GM18505 (cell line): ENCODE measurements at regions not wholly inside any gene's neighbourhood (a gene's known extent, or its start where the extent isn't known, plus 50 kb on each side); places are given as distances from the start of the nearest gene placed in this dataset.

Experiments
- ATAC-seq: cut with Tn5 transposase; IDR thresholded peaks from one replicate; pipeline ENCODE4 v1.9.1; 2021; ENCODE audit not compliant: unreplicated experiment
- POLR2A ChIP-seq: IDR thresholded peaks from 4 replicates; pipeline ENCODE4 v1.6.1; 2011; ENCODE audit warnings: borderline replicate concordance; ENCODE audit not compliant: insufficient read depth, insufficient read length; ENCODE audit errors: extremely low read depth

GRCh38 chr5:30041831-30042385, 1151.6 kb upstream of the CDH6 start:
- ATAC-seq = no peak
- TF ChIP-seq POLR2A = no peak

DNA sequence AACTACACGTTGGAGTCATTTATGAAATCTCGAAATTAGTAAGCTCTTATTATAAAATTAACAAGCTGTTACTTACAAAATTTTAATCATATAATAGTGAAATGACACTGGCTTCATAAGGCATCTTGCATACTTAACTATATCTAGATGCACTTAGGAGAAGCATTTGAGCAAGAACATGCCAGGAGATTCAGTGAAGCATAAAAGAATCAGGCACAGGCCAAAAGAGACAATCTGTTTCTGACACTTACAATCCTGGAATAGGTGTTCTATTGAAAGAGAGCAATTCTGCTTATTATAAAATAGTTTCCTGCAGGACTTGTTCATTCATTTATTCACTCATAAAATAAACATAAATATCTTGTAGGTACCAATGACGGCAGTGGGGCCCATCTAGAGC, 1152.2 kb upstream of the CDH6 start:
- ATAC-seq = no peak
- no peak for TF ChIP-seq POLR2A

DNA sequence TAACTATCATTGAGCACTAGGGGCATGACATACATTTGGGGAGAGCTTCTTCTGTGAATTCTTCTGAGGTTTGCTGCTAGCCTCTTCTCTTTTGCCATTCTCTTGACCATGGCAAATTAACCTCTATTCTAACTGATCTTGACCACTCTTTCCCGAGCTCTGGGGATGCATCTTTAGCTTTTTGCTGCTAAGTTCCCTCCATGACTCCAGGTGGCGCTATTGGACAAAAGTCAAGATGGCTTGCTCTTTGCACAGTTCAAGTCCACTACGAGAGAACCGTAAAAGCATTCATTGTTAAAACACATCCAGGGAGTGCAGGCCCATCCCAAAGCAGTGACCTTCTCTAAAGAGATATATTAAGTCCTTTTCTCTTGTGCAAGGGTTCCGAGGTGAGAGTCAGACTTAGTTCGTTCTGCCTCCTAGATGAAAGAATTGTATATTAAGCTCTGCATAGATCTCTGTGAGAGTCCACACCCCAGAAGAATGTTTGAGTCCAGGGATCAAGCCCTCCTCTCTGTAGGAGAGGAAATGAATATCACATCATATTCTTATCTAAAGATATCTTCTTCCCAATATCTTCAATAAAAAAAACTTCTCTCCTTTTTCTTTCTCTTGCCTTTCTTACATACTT, 1152.9 kb upstream of the CDH6 start:
- no peak for ATAC-seq

GRCh38 chr5:30039379-30039778, 1154.1 kb upstream of the CDH6 start:
- TF ChIP-seq POLR2A = no peak
- no peak for ATAC-seq

More for the DNA sequence above, 1152.9 kb upstream of the CDH6 start:
- no peak for TF ChIP-seq POLR2A

- ATAC-seq = no peak
- TF ChIP-seq POLR2A = no peak
Measured at GRCh38 chr5:30034870-30035269, 1158.6 kb upstream of the CDH6 start.

DNA sequence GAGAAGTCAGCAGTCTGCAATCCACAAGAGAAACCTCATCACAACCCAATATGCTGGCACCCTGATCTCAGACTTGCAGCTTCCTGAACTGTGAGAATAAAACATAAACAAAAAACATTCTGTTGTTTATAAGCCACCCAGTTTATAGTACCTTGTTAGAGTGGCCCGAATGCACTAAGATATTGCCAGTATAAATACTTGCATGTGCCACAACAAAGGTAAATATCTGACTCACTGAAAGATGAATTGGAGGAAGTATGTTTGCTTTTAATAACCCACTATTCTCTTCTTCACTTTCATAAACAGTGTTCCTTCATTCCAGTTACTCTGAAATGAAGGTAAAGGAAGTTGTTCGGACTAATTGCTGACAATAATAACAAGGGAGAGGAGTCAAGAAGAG, 1163.4 kb upstream of the CDH6 start:
- no peak for ATAC-seq
- no peak for TF ChIP-seq POLR2A

GRCh38 chr5:30001826-30002225, 1191.7 kb upstream of the CDH6 start:
- TF ChIP-seq POLR2A = no peak
- ATAC-seq = no peak

GRCh38 chr5:30000231-30000630, 1193.3 kb upstream of the CDH6 start:
- TF ChIP-seq POLR2A = no peak
- ATAC-seq = no peak

DNA sequence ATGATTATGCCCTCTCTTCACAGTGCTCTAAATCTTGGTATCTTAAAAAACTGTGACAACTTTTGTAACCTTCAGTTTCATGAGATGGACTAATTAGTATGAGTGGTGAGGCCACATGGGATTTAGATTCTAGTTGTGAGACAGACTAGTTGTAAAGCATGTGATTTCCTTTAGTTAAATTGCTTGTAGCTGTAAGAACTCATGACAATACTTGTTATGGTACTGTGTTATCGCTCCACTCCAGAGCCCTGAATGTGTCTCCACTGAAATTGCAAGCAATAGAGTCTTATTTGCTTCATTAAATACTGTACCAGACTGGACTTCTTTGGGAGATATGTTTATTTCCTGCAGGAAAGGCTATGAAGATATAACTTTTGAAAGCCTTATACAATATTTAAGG, 1198.3 kb upstream of the CDH6 start:
- no peak for TF ChIP-seq POLR2A
- ATAC-seq = no peak

- no peak for ATAC-seq
Measured at GRCh38 chr5:29994519-29994918, 1199.0 kb upstream of the CDH6 start.

DNA sequence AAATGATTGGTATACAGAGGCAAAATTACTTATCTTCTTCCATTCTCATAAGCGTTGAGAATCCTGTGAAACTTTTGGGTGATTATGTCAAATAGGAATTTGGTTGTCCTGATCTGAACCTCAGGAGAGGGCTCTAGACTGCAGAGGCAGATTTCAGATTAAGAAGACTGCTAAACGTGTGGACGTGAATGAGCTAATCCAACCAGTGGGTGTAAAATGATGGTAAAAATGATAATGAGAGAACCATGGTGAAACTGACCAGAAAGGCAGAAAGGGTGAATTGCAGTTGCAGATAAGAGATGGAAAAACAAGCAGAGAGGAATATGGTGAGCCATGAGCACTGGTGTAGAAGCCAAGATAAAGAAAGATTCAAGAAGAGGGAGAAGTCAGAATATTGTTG, 1200.2 kb upstream of the CDH6 start:
- no peak for ATAC-seq
- no peak for TF ChIP-seq POLR2A

More at GRCh38 chr5:29994519-29994918, 1199.0 kb upstream of the CDH6 start:
- TF ChIP-seq POLR2A = no peak

DNA sequence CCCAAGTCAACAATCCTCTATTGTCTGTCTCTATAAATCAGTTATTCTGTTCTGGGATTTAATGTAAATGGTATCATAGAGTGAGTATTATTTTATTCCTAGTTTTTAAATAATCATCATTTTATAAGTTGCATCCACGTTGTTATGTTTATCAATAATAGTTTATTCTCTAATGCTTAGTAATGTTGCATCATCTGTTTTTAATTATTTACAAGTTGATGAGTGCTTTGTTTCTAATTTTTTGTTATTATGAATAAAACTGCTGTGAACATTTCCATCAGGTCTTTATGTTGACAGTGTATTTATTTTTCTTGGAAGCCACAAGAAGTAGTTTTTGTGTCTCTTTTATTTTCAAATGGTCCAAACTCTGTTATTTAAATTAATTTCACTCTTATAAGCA, 1201.2 kb upstream of the CDH6 start:
- no peak for TF ChIP-seq POLR2A
- no peak for ATAC-seq

DNA sequence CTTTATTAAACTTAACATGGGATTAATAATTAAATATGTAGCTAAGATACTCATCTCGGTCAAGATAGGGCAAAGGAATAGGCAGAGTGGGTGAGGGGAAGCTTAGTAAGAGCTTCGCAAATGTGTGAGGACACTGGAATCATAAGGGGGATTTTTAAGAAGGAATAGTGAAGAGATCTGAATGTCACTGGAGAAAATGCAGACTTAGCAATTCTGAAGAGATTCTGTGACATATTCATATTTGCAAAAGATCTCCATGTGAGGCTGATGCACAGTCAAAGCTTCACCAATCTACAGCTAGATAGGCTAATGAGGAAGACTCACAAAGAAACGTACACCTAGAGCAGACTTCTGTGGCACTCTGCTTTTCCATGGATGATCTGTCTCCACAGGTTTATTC, 1202.8 kb upstream of the CDH6 start:
- TF ChIP-seq POLR2A = no peak
- no peak for ATAC-seq

GRCh38 chr5:29984156-29984540, 1209.3 kb upstream of the CDH6 start:
- no peak for ATAC-seq
- no peak for TF ChIP-seq POLR2A
